Choroid plexus epithelial cell (primary cell): ENCODE measurements at regions not wholly inside any gene's neighbourhood (a gene's known extent, or its start where the extent isn't known, plus 50 kb on each side); places are given as distances from the start of the nearest gene placed in this dataset.

ENCODE experiments used
- DNase-seq: peaks from one replicate; pipeline ENCODE4 v3.0.0-alpha.2; 2010; ENCODE audit warnings: low read depth
- H3K4me3 ChIP-seq: 2 replicates; pipeline ENCODE4 v1.5.1; 2011; ENCODE audit warnings: low read depth, mild to moderate bottlenecking, control low read depth, low read length, moderate library complexity
- CTCF ChIP-seq: conservative IDR thresholded peaks from 2 replicates; pipeline ENCODE4 v1.5.1; 2011; ENCODE audit warnings: low read depth, mild to moderate bottlenecking, control low read depth, inconsistent platforms, low read length, moderate library complexity

DNA sequence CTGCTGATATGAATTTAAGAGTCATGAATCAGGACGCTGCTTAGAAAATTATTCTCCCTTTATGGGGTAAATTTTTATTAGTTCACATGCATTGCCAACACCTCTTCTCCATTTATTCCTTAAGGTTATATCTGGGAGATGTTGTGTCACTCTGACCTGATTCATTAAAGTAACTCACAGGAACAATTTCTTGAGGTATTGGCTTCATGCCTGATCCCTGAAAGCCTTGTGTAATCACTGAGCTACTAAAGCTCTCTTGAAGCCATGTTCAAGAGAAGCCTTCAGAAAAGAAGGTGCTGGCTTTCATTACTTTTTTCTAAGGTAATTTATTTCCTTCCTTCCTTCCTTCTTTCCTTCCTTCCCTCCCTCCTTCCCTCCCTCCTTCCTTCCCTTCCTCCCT, 420.6 kb downstream of the RAB38 start:
- DNase-seq: no peak
- no peak overlapping the region for H3K4me3 ChIP-seq
- TF ChIP-seq CTCF: no peak

DNA sequence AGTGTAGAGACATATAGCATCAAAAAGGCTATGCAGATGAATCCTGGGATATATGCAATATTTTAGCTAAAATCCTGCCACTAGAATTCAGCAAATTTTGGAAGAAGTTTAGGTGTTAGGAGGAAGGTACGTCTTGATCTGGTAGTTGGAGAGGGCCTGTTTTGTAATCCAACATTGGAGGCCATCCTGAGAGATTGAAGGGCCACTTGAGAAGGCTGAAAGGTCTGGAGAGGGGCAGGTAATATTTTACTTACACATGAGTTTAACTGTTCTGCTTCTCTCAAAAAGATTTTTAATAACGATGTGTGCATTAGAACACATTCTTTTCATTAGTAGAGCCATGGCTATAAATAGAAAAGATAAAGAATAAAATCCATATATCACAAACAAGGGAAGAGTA, 422.1 kb downstream of the RAB38 start:
- no peak for DNase-seq
- no peak overlapping the region for H3K4me3 ChIP-seq
- no peak for TF ChIP-seq CTCF

GRCh38 chr11:87743007-87743406, 432.2 kb downstream of the RAB38 start:
- H3K4me3 ChIP-seq: no peak overlapping the region
- no peak for DNase-seq
- TF ChIP-seq CTCF: no peak

DNA sequence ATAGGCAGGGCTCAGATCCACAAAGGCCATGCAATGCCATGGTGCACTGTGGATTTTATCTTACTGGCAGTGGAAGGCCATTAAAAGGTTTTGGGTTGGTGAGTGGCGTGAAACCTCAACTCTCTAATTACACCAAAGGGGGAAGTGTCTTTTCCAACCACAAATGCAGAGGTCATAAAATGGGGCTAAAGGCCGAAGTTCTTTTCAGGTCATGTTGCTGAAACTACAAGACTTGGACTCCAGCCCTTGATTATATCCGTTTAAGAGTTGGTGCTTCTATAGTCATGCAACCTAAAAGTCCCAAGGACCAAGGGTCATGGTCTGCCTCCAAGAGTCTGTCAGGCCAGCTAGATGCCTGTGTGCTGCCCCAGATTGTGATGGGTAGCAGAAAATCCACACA, 434.3 kb downstream of the RAB38 start:
- H3K4me3 ChIP-seq: no peak overlapping the region
- no peak for DNase-seq
- TF ChIP-seq CTCF: no peak

GRCh38 chr11:87740451-87740850, 434.8 kb downstream of the RAB38 start:
- DNase-seq: no peak
- H3K4me3 ChIP-seq: no peak overlapping the region
- no peak for TF ChIP-seq CTCF

DNA sequence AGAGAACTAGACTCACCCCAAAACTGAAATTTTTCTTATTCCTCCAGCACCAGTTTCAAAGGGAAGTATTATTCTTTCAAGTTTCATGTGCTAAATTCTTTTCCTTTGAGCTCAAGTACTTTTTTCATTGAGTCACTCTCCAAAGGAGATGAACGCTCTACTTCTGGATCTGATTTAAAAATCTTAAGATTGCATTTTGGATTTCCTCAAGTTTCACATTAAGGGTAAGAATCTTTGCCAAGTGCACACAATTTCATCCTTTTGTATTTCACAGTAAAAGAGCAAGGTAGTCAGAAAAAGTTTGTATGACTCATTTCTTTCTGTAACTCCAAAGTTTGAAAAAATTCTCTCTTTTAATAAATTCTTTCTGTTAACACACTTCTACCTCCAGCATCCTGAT, 435.5 kb downstream of the RAB38 start:
- no peak for DNase-seq
- no peak for TF ChIP-seq CTCF

GRCh38 chr11:87739261-87739660, 436.0 kb downstream of the RAB38 start:
- H3K4me3 ChIP-seq: no peak overlapping the region
- TF ChIP-seq CTCF: no peak
- no peak for DNase-seq

More for the DNA sequence above, 435.5 kb downstream of the RAB38 start:
- H3K4me3 ChIP-seq: no peak overlapping the region
